AG09319 (cell line): ENCODE measurements at regions not wholly inside any gene's neighbourhood (a gene's known extent, or its start where the extent isn't known, plus 50 kb on each side); places are given as distances from the start of the nearest gene placed in this dataset.
A peak's percentile ranks its signal among the peaks of the same experiment; 100 is the strongest.

ENCODE experiments used
- DNase-seq: peaks from one replicate; pipeline ENCODE4 v3.0.0-alpha.2; 2010; ENCODE audit warnings: low read depth; ENCODE audit errors: extremely low read depth
- TF ChIP-seq, protein P1 (sequence below): IDR thresholded peaks from 2 replicates; pipeline ENCODE4 v1.5.1; 2011; ENCODE audit warnings: low read depth, mild to moderate bottlenecking, inconsistent platforms, low read length, moderate library complexity

DNA sequence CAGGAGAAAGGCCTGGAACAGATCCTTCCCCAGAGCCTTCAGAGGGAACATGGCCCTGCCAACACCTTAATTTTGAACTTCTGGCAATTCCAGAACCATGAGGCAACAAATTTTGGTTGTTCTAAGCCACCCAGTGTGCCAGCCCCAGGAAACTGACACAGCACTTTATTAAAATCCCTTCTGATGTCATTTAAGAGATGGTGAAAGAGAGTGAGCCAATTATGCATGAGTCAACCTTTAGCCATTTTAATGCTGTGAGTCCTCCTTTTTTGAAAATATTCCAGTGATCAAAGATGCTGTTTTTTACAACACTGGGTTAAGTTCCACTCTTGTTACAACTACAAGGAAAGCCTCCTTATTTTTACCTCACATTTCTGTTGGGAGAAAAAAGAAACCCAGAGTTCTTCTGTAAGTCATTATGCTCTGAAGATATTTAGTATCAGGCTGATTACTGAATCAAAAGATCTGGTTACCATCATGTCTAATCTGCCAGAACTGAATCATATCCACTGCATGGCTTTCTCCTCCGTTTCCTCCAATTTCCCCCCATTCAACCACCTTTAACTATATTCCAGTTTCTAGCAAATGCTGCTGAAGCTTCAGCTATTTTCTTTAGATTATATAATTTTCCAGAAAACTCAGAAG, 235.4 kb downstream of the TXNL1 start:
- peak; percentile 71 for DNase-seq
- TF ChIP-seq, protein P1, sequence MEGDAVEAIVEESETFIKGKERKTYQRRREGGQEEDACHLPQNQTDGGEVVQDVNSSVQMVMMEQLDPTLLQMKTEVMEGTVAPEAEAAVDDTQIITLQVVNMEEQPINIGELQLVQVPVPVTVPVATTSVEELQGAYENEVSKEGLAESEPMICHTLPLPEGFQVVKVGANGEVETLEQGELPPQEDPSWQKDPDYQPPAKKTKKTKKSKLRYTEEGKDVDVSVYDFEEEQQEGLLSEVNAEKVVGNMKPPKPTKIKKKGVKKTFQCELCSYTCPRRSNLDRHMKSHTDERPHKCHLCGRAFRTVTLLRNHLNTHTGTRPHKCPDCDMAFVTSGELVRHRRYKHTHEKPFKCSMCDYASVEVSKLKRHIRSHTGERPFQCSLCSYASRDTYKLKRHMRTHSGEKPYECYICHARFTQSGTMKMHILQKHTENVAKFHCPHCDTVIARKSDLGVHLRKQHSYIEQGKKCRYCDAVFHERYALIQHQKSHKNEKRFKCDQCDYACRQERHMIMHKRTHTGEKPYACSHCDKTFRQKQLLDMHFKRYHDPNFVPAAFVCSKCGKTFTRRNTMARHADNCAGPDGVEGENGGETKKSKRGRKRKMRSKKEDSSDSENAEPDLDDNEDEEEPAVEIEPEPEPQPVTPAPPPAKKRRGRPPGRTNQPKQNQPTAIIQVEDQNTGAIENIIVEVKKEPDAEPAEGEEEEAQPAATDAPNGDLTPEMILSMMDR = no peak

DNA sequence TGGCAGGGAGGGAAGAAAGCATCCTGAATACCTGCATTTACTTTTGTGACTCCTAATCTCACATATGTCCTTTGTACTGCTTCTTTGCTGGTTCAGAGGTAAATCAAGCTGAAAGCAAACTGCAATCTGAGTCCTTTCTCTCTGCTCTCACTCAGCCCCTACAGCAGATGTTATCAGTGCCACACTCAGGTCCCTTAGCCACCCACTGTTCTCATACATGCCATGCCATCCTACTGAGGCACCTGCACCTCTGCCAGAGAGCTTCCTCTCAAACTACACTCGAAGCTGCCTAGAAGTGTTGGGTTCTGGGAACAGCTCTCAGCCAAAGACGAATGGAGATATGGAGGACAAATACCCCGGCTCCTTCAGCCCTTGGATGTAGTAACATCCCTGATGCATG, 244.5 kb downstream of the TXNL1 start:
- TF ChIP-seq, protein P1 = no peak
- DNase-seq = no peak

DNA sequence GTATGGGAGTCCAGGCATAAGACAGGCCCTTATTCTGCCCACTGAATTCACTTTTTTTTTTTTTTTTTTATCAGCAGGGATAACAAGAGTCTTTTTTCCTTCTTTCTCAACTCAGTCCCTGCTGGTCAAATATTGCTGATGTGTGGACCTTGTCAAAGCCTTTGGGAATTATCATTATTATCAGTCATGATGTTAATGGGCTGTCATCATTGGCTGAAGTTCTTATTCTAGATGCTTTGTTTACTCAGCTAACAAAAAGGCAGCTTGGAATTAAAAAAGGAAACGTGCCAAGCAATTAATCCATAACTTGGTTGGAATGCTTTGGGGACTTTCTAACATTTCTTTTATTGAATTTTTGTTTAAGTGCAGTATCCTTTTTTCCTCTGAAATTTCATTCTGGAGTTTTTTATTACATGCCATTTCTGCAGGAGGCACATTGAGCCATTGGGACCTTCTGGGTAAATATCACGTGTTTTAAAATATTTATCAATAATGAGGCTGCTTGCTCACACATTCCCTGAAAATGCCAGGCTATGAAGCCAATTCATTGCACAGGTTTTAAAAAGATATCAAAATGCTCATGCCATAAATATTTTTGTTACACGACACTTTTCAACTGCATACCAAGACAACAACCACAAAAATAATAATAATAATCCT, 246.3 kb downstream of the TXNL1 start:
- TF ChIP-seq, protein P1 = no peak
- DNase-seq = no peak

- no peak for DNase-seq
- TF ChIP-seq, protein P1 = no peak
Measured at GRCh38 chr18:56390626-56391025, 247.8 kb downstream of the TXNL1 start.

DNA sequence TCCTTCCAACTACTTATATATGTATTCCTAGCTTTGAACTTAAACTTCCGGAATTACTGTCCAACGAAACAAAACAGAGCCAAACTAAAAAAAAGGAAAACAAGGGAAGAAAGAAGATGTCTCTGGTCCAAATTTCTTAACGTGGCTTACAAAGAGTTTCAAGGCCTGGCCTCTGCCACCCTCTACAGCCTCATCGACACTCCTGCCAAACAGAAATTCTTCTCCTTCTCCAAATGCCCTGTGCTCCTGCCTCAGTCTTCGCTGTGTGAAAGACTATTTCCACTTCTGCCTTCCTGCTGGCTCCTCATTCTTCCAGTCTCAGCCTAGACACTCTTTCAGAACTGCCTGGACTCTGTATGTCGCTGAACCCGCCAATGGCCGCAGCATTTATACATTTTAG, 249.2 kb downstream of the TXNL1 start:
- no peak for DNase-seq
- TF ChIP-seq, protein P1 = no peak; the same call in 1 of the 2 replicates

GRCh38 chr18:56388571-56388970, 249.8 kb downstream of the TXNL1 start:
- TF ChIP-seq, protein P1 = no peak
- DNase-seq = no peak

- DNase-seq = no peak
- TF ChIP-seq, protein P1 = no peak
Measured at GRCh38 chr18:56386856-56387255, 251.5 kb downstream of the TXNL1 start.
